Nephron progenitor cell (in vitro differentiated cells): ENCODE measurements at regions not wholly inside any gene's neighbourhood (a gene's known extent, or its start where the extent isn't known, plus 50 kb on each side); places are given as distances from the start of the nearest gene placed in this dataset.

Experiments
- DNase-seq: peaks from one replicate; pipeline ENCODE4 v3.0.0; 2021
- H3K27ac Mint-ChIP-seq: 2 replicates; pipeline ENCODE4 v1.8.0; 2021; ENCODE audit warnings: mild to moderate bottlenecking, moderate library complexity, mixed read lengths
- H3K27me3 Mint-ChIP-seq: 2 replicates; pipeline ENCODE4 v1.8.0; 2021; ENCODE audit warnings: mild to moderate bottlenecking, low read depth, mixed read lengths; ENCODE audit not compliant: poor library complexity
- H3K36me3 Mint-ChIP-seq: 2 replicates; pipeline ENCODE4 v1.8.0; 2021; ENCODE audit warnings: low read depth, mixed read lengths
- H3K4me1 Mint-ChIP-seq: 2 replicates; pipeline ENCODE4 v1.8.0; 2021; ENCODE audit warnings: mixed read lengths
- H3K4me3 Mint-ChIP-seq: 2 replicates; pipeline ENCODE4 v1.8.0; 2021; ENCODE audit warnings: mild to moderate bottlenecking, moderate library complexity, mixed read lengths
- H3K9me3 Mint-ChIP-seq: 2 replicates; pipeline ENCODE4 v1.8.0; 2021; ENCODE audit warnings: mild to moderate bottlenecking, moderate library complexity, mixed read lengths
- TF ChIP-seq, protein P1 (sequence below): fragments of 200-600 bp; sonication (generic); IDR thresholded peaks from 2 replicates; pipeline ENCODE4 v1.5.0; 2021; ENCODE audit warnings: antibody characterized with exemption

DNA sequence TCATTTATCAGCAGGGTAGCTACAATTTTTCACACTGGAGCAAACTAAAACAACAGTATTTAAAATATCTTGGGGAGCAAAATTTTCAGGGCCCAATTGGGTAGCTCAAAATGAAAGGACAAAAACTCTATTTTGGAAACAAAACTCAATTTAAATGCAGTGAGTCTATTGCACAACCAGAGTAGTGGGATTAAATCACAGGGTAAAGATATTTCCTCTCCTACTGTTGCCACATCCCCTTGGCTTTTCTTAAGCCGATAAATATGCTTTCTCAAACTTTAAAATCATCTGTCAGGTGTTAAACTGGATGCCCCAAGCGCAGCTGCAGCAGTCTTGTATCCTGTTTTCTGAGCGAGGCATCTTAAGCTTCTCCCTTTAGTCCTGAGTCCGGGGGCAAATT, 1474.3 kb upstream of the CDH9 start:
- Mint-ChIP-seq H3K27ac (no peak overlapping the region), H3K4me3 (no peak overlapping the region), H3K36me3 (no peaks in the 10 kb centered on the region), H3K27me3 (no peaks in the 10 kb centered on the region), H3K9me3 (no peaks in the 10 kb centered on the region), H3K4me1 (peaks cover 15% of the 10 kb centered on the region)
- no peak for DNase-seq
- TF ChIP-seq, protein P1, sequence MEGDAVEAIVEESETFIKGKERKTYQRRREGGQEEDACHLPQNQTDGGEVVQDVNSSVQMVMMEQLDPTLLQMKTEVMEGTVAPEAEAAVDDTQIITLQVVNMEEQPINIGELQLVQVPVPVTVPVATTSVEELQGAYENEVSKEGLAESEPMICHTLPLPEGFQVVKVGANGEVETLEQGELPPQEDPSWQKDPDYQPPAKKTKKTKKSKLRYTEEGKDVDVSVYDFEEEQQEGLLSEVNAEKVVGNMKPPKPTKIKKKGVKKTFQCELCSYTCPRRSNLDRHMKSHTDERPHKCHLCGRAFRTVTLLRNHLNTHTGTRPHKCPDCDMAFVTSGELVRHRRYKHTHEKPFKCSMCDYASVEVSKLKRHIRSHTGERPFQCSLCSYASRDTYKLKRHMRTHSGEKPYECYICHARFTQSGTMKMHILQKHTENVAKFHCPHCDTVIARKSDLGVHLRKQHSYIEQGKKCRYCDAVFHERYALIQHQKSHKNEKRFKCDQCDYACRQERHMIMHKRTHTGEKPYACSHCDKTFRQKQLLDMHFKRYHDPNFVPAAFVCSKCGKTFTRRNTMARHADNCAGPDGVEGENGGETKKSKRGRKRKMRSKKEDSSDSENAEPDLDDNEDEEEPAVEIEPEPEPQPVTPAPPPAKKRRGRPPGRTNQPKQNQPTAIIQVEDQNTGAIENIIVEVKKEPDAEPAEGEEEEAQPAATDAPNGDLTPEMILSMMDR, result no peak

DNA sequence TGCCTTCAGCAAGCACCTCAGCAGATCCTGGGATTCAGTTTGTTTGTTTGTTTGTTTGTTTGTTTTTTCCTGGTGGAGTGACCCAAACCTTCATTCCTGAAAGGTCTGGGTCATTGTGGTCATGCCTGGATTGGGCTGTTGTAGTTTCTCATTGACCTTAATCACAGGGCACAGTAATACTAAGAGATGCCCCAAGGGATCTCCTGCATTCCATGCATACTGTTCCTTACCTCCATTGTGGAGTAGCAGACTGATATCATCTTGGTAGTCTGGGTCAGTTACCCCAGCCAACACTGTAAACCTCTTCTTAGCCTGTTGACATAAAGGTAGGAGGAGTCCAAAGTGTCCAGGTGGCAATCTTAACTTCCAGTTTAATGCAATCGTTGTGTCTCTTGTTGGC, 1466.7 kb upstream of the CDH9 start:
- H3K27me3 Mint-ChIP-seq, result no peaks in the 10 kb centered on the region
- H3K36me3 Mint-ChIP-seq, result no peaks in the 10 kb centered on the region
- H3K4me1 Mint-ChIP-seq, result no peaks in the 10 kb centered on the region
- no peak overlapping the region for H3K27ac Mint-ChIP-seq
- TF ChIP-seq, protein P1, result no peak
- no peaks in the 10 kb centered on the region for H3K9me3 Mint-ChIP-seq
- no peak for DNase-seq
- no peak overlapping the region for H3K4me3 Mint-ChIP-seq

DNA sequence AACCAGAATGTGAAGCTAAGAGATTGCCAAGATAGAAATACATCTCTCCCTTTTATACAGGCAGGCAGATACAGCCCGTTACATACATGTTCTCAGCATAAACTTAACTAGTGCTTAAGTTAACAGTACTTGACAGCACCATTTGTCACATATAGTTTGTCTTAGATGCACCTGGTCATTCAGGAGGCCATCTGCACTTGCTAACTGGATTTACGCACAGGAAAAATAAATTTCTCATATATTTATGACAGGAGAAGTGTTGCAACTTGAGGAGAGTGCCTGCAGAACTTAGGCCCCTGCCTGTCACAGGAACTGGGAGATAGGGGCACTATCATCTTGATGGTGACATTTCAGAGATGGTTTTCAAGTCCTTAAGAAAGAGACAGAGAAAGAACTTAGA, 1462.1 kb upstream of the CDH9 start:
- TF ChIP-seq, protein P1, result no peak
- Mint-ChIP-seq H3K27ac (no peak overlapping the region), H3K27me3 (no peaks in the 10 kb centered on the region), H3K36me3 (no peaks in the 10 kb centered on the region), H3K9me3 (no peaks in the 10 kb centered on the region), H3K4me3 (no peak overlapping the region), H3K4me1 (no peaks in the 10 kb centered on the region)
- no peak for DNase-seq

DNA sequence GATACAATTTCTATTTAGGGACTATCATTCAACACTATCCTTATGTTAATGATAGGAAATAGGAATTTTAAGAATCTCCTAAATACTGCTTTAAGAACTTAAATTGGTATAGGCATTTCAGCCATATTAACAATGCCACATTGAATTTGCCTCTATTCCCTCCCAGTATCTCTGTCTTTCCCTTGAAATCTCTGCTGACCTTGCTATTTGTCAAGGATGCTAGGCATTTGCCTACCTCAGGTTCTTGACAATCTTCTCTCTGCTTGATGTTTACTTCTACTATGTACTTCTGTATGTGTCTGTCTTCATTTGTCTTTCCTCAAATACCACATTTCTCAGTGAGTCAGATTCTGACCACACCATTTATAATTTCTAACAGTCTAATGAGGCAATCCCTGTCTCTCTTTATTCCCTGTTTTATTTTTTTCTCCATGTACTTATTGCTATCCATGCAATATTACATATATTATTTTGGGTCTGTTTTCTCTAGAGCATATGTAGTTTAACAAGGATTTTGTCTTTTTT, 1461.4 kb upstream of the CDH9 start:
- TF ChIP-seq, protein P1, result no peak
- Mint-ChIP-seq H3K4me3 (no peak overlapping the region), H3K27me3 (no peaks in the 10 kb centered on the region), H3K9me3 (no peaks in the 10 kb centered on the region), H3K36me3 (no peaks in the 10 kb centered on the region), H3K27ac (no peak overlapping the region), H3K4me1 (no peaks in the 10 kb centered on the region)
- no peak for DNase-seq

DNA sequence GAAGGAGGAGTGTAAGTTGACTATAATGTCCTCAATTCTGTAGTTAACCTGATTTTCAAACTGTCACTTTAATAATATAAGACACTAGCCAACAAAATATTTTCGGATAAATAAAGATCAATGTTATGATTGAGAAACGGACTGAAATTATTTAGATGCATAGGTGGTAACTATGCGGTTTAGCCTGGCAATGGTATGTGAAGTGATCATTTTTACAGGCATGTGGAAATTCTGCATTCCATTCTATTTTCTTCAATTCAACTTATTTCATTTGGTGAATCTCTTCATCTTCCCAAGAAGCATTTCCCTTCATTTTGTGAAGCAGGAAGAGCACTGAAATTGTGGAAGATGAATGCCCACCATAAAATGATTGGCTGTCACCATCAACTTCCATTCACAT, 1457.5 kb upstream of the CDH9 start:
- Mint-ChIP-seq H3K27ac (no peak overlapping the region), H3K4me1 (no peaks in the 10 kb centered on the region), H3K9me3 (no peaks in the 10 kb centered on the region), H3K4me3 (no peak overlapping the region), H3K27me3 (no peaks in the 10 kb centered on the region), H3K36me3 (no peaks in the 10 kb centered on the region)
- TF ChIP-seq, protein P1, result no peak
- DNase-seq, result no peak

DNA sequence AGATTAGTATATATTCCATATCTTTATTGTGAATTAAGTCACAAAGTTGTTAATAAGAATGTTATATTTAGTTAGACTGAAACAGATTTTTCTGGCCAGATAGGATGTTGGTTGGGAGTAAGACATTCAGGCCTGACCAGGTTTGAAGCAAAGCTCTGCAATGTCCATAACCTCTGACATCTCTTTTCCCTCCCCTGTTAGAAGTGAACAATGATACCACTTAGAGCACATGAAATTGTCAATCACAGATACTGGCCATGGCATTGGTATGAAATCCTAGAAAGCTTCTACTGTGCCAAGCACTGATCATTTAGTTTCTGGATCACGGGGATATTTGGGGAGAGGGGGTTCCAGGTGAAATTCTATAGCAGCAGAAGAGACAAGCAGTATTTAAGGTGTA, 1455.1 kb upstream of the CDH9 start:
- H3K36me3 Mint-ChIP-seq, result no peaks in the 10 kb centered on the region
- H3K9me3 Mint-ChIP-seq, result no peaks in the 10 kb centered on the region
- H3K27ac Mint-ChIP-seq, result no peak overlapping the region
- H3K27me3 Mint-ChIP-seq, result no peaks in the 10 kb centered on the region
- TF ChIP-seq, protein P1, result no peak
- no peak overlapping the region for H3K4me3 Mint-ChIP-seq
- H3K4me1 Mint-ChIP-seq, result no peaks in the 10 kb centered on the region
- DNase-seq, result no peak
